Astrocyte of the spinal cord (primary cell): ENCODE measurements at regions not wholly inside any gene's neighbourhood (a gene's known extent, or its start where the extent isn't known, plus 50 kb on each side); places are given as distances from the start of the nearest gene placed in this dataset.

Source experiments
- DNase-seq: peaks from one replicate; pipeline ENCODE4 v3.0.0; 2011; ENCODE audit warnings: low read depth, low spot score
- H3K4me3 ChIP-seq: 2 replicates; pipeline ENCODE4 v1.5.1; 2011; ENCODE audit warnings: low read depth, mild to moderate bottlenecking, low read length, moderate library complexity
- in situ Hi-C: cut with HindIII; loops from 2 replicates; pipeline ENCODE4 v1.10.0; 2017; ENCODE audit warnings: low sequenced_read_pairs
- TF ChIP-seq, protein P1 (sequence below): IDR thresholded peaks from 2 replicates; pipeline ENCODE4 v1.5.1; 2012; ENCODE audit warnings: low read depth, mild to moderate bottlenecking, low read length, inconsistent platforms

DNA sequence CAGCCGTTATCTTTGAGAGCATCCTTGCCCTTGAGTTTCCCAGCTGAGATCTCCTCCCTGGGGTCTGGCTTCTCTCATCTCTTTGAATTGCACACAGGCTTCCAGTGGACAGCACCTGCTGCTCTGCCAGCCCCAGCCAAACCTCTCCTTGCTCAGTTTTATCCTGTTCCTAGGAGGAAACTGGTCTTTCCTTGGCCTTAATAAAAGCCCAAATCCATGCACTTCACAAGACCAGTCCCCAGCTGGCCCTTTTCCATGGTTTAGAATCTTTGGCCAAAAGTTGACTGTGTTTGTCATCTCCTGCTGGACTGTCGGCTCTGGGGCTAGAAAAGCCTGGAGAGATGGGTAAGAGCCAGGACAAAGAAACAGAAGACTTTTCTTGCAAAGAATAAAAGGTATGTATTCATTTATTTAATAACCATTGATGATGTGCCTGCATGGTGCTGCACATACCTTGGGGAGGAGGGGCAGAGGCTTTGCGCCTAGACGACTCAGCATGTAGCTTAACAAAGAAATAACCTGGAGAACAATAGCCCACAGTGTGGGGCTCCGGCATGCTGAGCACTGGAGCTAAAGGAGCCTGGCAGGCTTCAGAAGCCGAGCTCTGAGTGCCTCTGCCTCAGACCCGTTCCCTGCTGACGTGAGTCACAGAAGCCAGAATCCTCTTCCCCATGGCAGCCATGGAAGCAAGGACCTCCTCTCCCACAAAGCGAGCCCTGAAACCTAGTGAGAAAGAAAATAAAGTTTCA is 319.3 kb upstream of the B3GAT1 start:
- no peak for DNase-seq
- TF ChIP-seq, protein P1, sequence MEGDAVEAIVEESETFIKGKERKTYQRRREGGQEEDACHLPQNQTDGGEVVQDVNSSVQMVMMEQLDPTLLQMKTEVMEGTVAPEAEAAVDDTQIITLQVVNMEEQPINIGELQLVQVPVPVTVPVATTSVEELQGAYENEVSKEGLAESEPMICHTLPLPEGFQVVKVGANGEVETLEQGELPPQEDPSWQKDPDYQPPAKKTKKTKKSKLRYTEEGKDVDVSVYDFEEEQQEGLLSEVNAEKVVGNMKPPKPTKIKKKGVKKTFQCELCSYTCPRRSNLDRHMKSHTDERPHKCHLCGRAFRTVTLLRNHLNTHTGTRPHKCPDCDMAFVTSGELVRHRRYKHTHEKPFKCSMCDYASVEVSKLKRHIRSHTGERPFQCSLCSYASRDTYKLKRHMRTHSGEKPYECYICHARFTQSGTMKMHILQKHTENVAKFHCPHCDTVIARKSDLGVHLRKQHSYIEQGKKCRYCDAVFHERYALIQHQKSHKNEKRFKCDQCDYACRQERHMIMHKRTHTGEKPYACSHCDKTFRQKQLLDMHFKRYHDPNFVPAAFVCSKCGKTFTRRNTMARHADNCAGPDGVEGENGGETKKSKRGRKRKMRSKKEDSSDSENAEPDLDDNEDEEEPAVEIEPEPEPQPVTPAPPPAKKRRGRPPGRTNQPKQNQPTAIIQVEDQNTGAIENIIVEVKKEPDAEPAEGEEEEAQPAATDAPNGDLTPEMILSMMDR, result no peak
- H3K4me3 ChIP-seq, result no peak overlapping the region
- in situ Hi-C loops, result no loop called here

DNA sequence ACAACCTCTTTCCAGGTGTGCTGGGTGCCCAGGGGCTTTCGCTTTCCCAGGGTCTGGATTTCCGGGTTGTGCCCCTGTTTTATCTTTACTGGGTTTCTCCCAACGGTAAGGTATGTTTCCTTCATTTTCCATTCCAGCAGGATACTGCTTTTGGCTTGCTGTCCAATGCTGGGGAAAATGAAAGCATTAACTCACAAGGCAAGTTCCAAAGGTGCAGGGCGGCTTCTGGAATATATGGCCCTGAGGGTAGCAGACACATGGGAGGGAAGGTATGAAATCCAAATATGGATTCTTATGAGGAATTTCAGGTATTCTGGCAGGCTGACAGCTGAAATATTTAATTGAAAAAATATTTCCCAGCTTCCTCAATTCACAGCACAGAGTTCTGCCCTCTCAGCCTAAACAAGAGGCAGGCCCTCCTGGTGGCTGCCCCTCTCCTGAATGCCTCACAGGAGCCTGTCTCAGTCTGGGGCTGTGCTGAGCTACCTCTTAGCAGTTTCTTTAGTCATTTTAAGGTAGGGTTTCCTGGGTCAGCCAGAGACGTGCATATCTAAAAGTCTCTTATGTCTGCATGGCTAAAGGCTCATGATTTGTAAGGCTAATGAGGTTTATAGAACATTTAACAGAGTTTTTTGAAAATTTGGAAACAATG is 318.6 kb upstream of the B3GAT1 start:
- H3K4me3 ChIP-seq, result no peak overlapping the region
- in situ Hi-C loops, result no loop called here
- DNase-seq, result no peak

DNA sequence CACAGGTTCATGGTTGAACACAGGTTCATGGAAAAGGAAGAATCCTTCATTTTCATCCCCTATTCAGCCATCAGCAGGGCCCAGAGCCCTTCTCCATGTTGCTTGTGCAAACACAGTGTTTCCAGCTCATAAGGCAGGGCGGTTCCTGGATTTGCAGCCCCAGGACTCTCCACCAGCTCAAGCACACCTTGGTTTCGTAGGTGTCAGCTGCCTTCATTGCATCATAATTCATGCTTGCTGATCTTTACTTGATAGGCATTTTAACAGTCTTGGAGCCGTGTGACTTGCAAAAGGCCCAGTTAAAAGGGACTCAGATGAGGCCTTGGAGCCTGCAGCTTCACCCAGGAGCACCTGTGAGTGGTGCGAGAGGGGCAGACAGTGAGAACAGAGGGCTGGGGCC is 318.1 kb upstream of the B3GAT1 start:
- TF ChIP-seq, protein P1, result no peak
- H3K4me3 ChIP-seq, result no peak overlapping the region
- DNase-seq, result no peak
- in situ Hi-C loops, result no loop called here

More for the DNA sequence above, 318.6 kb upstream of the B3GAT1 start:
- TF ChIP-seq, protein P1, result no peak

DNA sequence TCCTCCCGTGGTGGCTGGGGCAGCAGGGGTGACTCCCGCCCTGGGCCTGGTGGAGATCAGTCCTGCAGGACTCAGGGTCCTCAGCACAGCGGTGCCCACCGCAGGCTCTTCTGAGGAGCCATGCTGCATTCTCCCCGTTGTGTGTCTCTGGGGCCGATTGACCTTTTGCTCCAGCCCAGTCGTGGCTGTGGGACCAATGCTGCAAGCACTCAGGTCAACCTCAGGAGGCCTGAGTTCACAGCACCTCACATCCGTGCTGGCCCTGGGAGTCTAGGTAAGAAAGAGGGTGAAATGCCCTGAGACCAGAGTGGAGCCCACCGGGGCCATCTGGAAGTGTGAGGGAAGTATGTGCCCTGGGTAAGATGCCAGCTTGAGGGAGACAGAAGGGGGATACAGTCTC is 316.1 kb upstream of the B3GAT1 start:
- TF ChIP-seq, protein P1, result no peak
- no peak overlapping the region for H3K4me3 ChIP-seq
- in situ Hi-C loops, result no loop called here

DNA sequence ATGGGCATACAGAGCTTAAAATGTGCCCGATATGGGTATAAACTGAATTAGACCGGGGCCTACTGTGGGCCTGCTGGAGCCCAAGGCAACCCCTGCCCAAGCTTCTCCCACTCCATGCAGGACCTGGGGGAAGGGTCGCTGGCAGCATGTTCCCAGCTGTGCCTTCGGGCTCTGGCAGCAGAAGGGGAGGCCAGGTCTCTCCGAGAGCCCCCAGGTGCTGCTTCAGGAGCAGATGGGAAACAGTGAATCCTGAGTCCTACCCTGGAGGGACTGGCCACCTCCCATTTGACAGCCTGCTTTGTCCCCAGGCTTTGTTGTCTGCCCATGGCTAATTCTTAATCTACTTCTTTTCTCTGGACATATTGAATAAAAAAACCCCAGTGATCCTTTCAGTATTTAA is 315.6 kb upstream of the B3GAT1 start:
- H3K4me3 ChIP-seq, result no peak overlapping the region
- DNase-seq, result no peak
- TF ChIP-seq, protein P1, result no peak
- in situ Hi-C loops, result no loop called here

More for the DNA sequence above, 316.1 kb upstream of the B3GAT1 start:
- no peak for DNase-seq

DNA sequence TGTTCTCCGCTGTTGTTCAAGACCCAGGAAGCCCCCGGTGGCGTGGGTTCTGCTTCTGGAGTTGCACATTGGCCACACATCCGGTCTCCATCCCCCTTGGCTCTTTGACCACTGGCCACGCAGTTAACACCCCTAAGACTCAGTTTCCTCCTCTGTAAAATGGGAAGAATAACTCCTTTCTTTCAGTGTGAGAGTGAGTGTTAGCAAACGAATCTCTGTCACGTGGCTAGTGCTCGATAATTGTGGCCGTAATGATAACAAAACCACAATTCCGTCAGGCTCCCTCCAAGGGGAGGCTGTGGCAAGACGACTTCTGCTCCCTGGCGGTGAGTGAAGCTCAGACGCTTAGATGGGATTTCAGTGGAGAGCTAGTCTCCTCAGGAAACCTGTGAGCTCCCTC is 315.2 kb upstream of the B3GAT1 start:
- H3K4me3 ChIP-seq, result no peak overlapping the region
- in situ Hi-C loops, result no loop called here
- TF ChIP-seq, protein P1, result no peak
- no peak for DNase-seq
